ENCODE measurements at regions not wholly inside any gene's neighbourhood (a gene's known extent, or its start where the extent isn't known, plus 50 kb on each side); places are given as distances from the start of the nearest gene placed in this dataset.
A peak's percentile ranks its signal among the peaks of the same experiment; 100 is the strongest.

GRCh38 chr21:16502897-16503296, 773.1 kb downstream of the USP25 start:
- H3K9ac ChIP-seq (ENCODE audit: low read length): no peak overlapping the region
- H3K4me3 ChIP-seq (ENCODE audit: low read length): no peak overlapping the region
- H3K4me1 ChIP-seq (ENCODE audit: control insufficient read depth, insufficient read depth, low read length): peaks cover 21% of the 10 kb centered on the region
- no peaks in the 10 kb centered on the region for H3K36me3 ChIP-seq (ENCODE audit: control insufficient read depth, insufficient read depth, low read length, severe bottlenecking)
- no peak for DNase-seq (ENCODE audit: low read depth)
- no peaks in the 10 kb centered on the region for H3K27me3 ChIP-seq (replicated peaks; ENCODE audit: control insufficient read depth, insufficient read depth, low read length)
- no peaks in the 10 kb centered on the region for H3K9me3 ChIP-seq (ENCODE audit: control insufficient read depth, low read length)

GRCh38 chr21:16504281-16504680, 774.5 kb downstream of the USP25 start:
- Histone ChIP-seq H3K4me3 (ENCODE audit: low read length) (peak overlapping the region; percentile 23), H3K9me3 (ENCODE audit: control insufficient read depth, low read length) (no peaks in the 10 kb centered on the region), H3K4me1 (ENCODE audit: control insufficient read depth, insufficient read depth, low read length) (peaks cover 22% of the 10 kb centered on the region), H3K27me3 (replicated peaks; ENCODE audit: control insufficient read depth, insufficient read depth, low read length) (no peaks in the 10 kb centered on the region), H3K36me3 (ENCODE audit: control insufficient read depth, insufficient read depth, low read length, severe bottlenecking) (no peaks in the 10 kb centered on the region), H3K9ac (ENCODE audit: low read length) (no peak overlapping the region)
- no peak for DNase-seq (ENCODE audit: low read depth)

GRCh38 chr21:16504766-16505165, 775.0 kb downstream of the USP25 start:
- Histone ChIP-seq H3K36me3 (ENCODE audit: control insufficient read depth, insufficient read depth, low read length, severe bottlenecking) (no peaks in the 10 kb centered on the region), H3K27me3 (replicated peaks; ENCODE audit: control insufficient read depth, insufficient read depth, low read length) (no peaks in the 10 kb centered on the region), H3K9me3 (ENCODE audit: control insufficient read depth, low read length) (no peaks in the 10 kb centered on the region), H3K4me1 (ENCODE audit: control insufficient read depth, insufficient read depth, low read length) (peaks cover 27% of the 10 kb centered on the region), H3K9ac (ENCODE audit: low read length) (no peak overlapping the region), H3K4me3 (ENCODE audit: low read length) (peak overlapping the region; percentile 23)
- peak; percentile 34 for DNase-seq (ENCODE audit: low read depth)

- H3K9me3 ChIP-seq (ENCODE audit: control insufficient read depth, low read length): no peaks in the 10 kb centered on the region
- DNase-seq (ENCODE audit: low read depth): peak; percentile 71
- H3K9ac ChIP-seq (ENCODE audit: low read length): no peak overlapping the region
These were observed 779.7 kb downstream of the USP25 start for GRCh38 chr21:16509476-16509875.

GRCh38 chr21:16514316-16514715, 784.5 kb downstream of the USP25 start:
- DNase-seq (ENCODE audit: low read depth): no peak
- H3K36me3 ChIP-seq (ENCODE audit: control insufficient read depth, insufficient read depth, low read length, severe bottlenecking): no peaks in the 10 kb centered on the region
- no peaks in the 10 kb centered on the region for H3K27me3 ChIP-seq (replicated peaks; ENCODE audit: control insufficient read depth, insufficient read depth, low read length)
- no peak overlapping the region for H3K9ac ChIP-seq (ENCODE audit: low read length)
- no peak overlapping the region for H3K4me3 ChIP-seq (ENCODE audit: low read length)
- peaks cover 19% of the 10 kb centered on the region for H3K4me1 ChIP-seq (ENCODE audit: control insufficient read depth, insufficient read depth, low read length)
- peaks cover 4% of the 10 kb centered on the region for H3K9me3 ChIP-seq (ENCODE audit: control insufficient read depth, low read length)

More at GRCh38 chr21:16509476-16509875, 779.7 kb downstream of the USP25 start:
- peaks cover 33% of the 10 kb centered on the region for H3K4me1 ChIP-seq (ENCODE audit: control insufficient read depth, insufficient read depth, low read length)
- no peaks in the 10 kb centered on the region for H3K27me3 ChIP-seq (replicated peaks; ENCODE audit: control insufficient read depth, insufficient read depth, low read length)
- H3K36me3 ChIP-seq (ENCODE audit: control insufficient read depth, insufficient read depth, low read length, severe bottlenecking): no peaks in the 10 kb centered on the region
- H3K4me3 ChIP-seq (ENCODE audit: low read length): no peak overlapping the region

- Histone ChIP-seq H3K36me3 (ENCODE audit: control insufficient read depth, insufficient read depth, low read length, severe bottlenecking) (no peaks in the 10 kb centered on the region), H3K4me1 (ENCODE audit: control insufficient read depth, insufficient read depth, low read length) (peaks cover 13% of the 10 kb centered on the region), H3K4me3 (ENCODE audit: low read length) (no peak overlapping the region), H3K9ac (ENCODE audit: low read length) (no peak overlapping the region), H3K27me3 (replicated peaks; ENCODE audit: control insufficient read depth, insufficient read depth, low read length) (no peaks in the 10 kb centered on the region), H3K9me3 (ENCODE audit: control insufficient read depth, low read length) (peaks cover 4% of the 10 kb centered on the region)
- DNase-seq (ENCODE audit: low read depth): peak; percentile 50
These were observed 787.6 kb downstream of the USP25 start for GRCh38 chr21:16517383-16517782.

- Histone ChIP-seq H3K27me3 (replicated peaks; ENCODE audit: control insufficient read depth, insufficient read depth, low read length) (no peaks in the 10 kb centered on the region), H3K4me1 (ENCODE audit: control insufficient read depth, insufficient read depth, low read length) (peaks cover 4% of the 10 kb centered on the region), H3K9ac (ENCODE audit: low read length) (no peak overlapping the region), H3K9me3 (ENCODE audit: control insufficient read depth, low read length) (peaks cover 4% of the 10 kb centered on the region), H3K36me3 (ENCODE audit: control insufficient read depth, insufficient read depth, low read length, severe bottlenecking) (no peaks in the 10 kb centered on the region), H3K4me3 (ENCODE audit: low read length) (no peak overlapping the region)
- no peak for DNase-seq (ENCODE audit: low read depth)
These were observed 789.3 kb downstream of the USP25 start for GRCh38 chr21:16519036-16519435.

GRCh38 chr21:16519644-16520043, 789.9 kb downstream of the USP25 start:
- Histone ChIP-seq H3K4me1 (ENCODE audit: control insufficient read depth, insufficient read depth, low read length) (peaks cover 4% of the 10 kb centered on the region), H3K9me3 (ENCODE audit: control insufficient read depth, low read length) (peaks cover 4% of the 10 kb centered on the region), H3K36me3 (ENCODE audit: control insufficient read depth, insufficient read depth, low read length, severe bottlenecking) (no peaks in the 10 kb centered on the region), H3K9ac (ENCODE audit: low read length) (no peak overlapping the region), H3K4me3 (ENCODE audit: low read length) (no peak overlapping the region), H3K27me3 (replicated peaks; ENCODE audit: control insufficient read depth, insufficient read depth, low read length) (no peaks in the 10 kb centered on the region)
- no peak for DNase-seq (ENCODE audit: low read depth)

- Histone ChIP-seq H3K9ac (ENCODE audit: low read length) (no peak overlapping the region), H3K4me3 (ENCODE audit: low read length) (no peak overlapping the region), H3K9me3 (ENCODE audit: control insufficient read depth, low read length) (no peaks in the 10 kb centered on the region), H3K27me3 (replicated peaks; ENCODE audit: control insufficient read depth, insufficient read depth, low read length) (no peaks in the 10 kb centered on the region), H3K4me1 (ENCODE audit: control insufficient read depth, insufficient read depth, low read length) (no peaks in the 10 kb centered on the region), H3K36me3 (ENCODE audit: control insufficient read depth, insufficient read depth, low read length, severe bottlenecking) (no peaks in the 10 kb centered on the region)
- DNase-seq (ENCODE audit: low read depth): peak; percentile 45
These were observed 792.8 kb downstream of the USP25 start for GRCh38 chr21:16522548-16522947.

GRCh38 chr21:16530656-16531055, 800.9 kb downstream of the USP25 start:
- peaks cover 17% of the 10 kb centered on the region for H3K4me1 ChIP-seq (ENCODE audit: control insufficient read depth, insufficient read depth, low read length)
- DNase-seq (ENCODE audit: low read depth): no peak
- H3K36me3 ChIP-seq (ENCODE audit: control insufficient read depth, insufficient read depth, low read length, severe bottlenecking): no peaks in the 10 kb centered on the region
- no peak overlapping the region for H3K9ac ChIP-seq (ENCODE audit: low read length)
- H3K9me3 ChIP-seq (ENCODE audit: control insufficient read depth, low read length): no peaks in the 10 kb centered on the region
- H3K27me3 ChIP-seq (replicated peaks; ENCODE audit: control insufficient read depth, insufficient read depth, low read length): no peaks in the 10 kb centered on the region
- H3K4me3 ChIP-seq (ENCODE audit: low read length): no peak overlapping the region

GRCh38 chr21:16532840-16533239, 803.1 kb downstream of the USP25 start:
- Histone ChIP-seq H3K36me3 (ENCODE audit: control insufficient read depth, insufficient read depth, low read length, severe bottlenecking) (no peaks in the 10 kb centered on the region), H3K9me3 (ENCODE audit: control insufficient read depth, low read length) (no peaks in the 10 kb centered on the region), H3K27me3 (replicated peaks; ENCODE audit: control insufficient read depth, insufficient read depth, low read length) (no peaks in the 10 kb centered on the region), H3K4me1 (ENCODE audit: control insufficient read depth, insufficient read depth, low read length) (peaks cover 17% of the 10 kb centered on the region), H3K9ac (ENCODE audit: low read length) (peak overlapping the region; percentile 92), H3K4me3 (ENCODE audit: low read length) (peak overlapping the region; percentile 88)
- peak; percentile 56 for DNase-seq (ENCODE audit: low read depth)

GRCh38 chr21:16533692-16534407, 804.1 kb downstream of the USP25 start:
- peaks cover 21% of the 10 kb centered on the region for H3K4me1 ChIP-seq (ENCODE audit: control insufficient read depth, insufficient read depth, low read length)
- no peaks in the 10 kb centered on the region for H3K9me3 ChIP-seq (ENCODE audit: control insufficient read depth, low read length)
- H3K4me3 ChIP-seq (ENCODE audit: low read length): peak overlapping the region; percentile 88
- no peaks in the 10 kb centered on the region for H3K27me3 ChIP-seq (replicated peaks; ENCODE audit: control insufficient read depth, insufficient read depth, low read length)
- DNase-seq (ENCODE audit: low read depth): no peak
- H3K9ac ChIP-seq (ENCODE audit: low read length): peak overlapping the region; percentile 92
- no peaks in the 10 kb centered on the region for H3K36me3 ChIP-seq (ENCODE audit: control insufficient read depth, insufficient read depth, low read length, severe bottlenecking)
